ENCODE measurements at regions not wholly inside any gene's neighbourhood (a gene's known extent, or its start where the extent isn't known, plus 50 kb on each side); places are given as distances from the start of the nearest gene placed in this dataset.

DNA sequence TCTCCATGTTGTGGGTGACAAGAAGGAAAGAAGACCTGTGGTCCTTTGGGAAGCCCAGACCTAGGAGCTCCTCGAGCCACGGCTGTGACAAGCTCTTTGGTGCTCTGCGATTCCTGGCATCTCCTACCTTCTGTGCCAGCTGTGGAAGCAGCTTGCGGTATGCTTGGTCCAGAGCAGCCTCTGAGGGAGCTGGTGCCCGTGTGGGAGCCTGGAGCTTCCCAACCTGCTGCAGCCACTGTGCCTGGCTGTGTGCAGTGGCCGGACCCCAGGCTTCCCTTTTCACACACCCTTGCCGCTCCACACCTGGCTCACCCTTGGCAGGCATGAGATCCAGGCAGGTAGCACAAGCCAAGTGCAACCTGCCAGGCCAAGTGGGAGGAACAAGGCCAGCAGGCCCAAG lies 1328.6 kb upstream of the SLC39A10 start:
- DNase-seq, result no peak
- POLR2A ChIA-PET (ENCODE audit: unreplicated experiment), result no interaction called here
- CTCF ChIA-PET, result no interaction called here

DNA sequence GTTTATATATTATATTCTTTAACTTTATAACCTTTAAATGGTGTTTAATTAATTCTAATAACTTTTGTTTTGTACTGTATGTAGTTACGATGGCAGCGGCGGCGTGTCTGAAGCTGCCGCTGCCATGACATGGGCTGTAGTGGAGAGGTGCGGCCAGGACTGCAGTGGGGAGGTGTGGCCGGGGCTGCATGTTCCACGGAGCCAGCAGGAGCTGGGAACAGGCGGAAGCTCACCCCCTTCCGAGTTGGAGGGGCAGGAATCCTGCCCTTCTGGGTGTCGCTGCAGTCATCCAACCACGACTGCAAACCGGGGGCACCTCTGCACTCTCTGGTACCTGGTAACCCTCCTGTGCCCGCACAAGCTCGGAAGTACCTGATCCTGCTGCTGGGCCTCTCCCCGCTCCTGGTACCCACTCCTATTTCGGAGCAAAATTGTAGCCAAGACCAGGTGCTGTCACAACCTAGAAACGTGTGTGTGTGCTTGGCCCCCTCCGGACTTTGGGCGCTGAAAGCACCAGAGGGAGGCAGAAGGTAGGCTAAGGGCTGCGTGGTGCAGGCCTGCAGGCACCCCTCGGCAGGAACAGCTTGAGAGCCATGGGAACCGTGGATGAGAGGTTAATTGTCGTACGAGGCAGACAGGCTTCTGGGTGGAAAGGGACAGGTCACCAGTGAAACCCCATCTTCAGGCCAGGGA lies 1329.7 kb upstream of the SLC39A10 start:
- no peak for DNase-seq
- ChIA-PET POLR2A (ENCODE audit: unreplicated experiment) (no interaction called here), CTCF (no interaction called here)
- H3K79me2 ChIP-seq (ENCODE audit: low read depth), result no peaks in the 10 kb centered on the region
- H2AFZ ChIP-seq, result no peak overlapping the region
- H3K9me2 ChIP-seq (ENCODE audit: insufficient read depth), result no peaks in the 10 kb centered on the region
- no peaks in the 10 kb centered on the region for H3F3A ChIP-seq (ENCODE audit: insufficient read depth, low read depth)
- H3K9me3 ChIP-seq (ENCODE audit: insufficient read depth, low read depth), result no peaks in the 10 kb centered on the region
- H4K20me1 ChIP-seq (ENCODE audit: insufficient read depth), result no peaks in the 10 kb centered on the region
- H3K4me1 ChIP-seq (replicated peaks; ENCODE audit: insufficient read depth), result no peaks in the 10 kb centered on the region
- no TSS peak for BruUV-seq (replicated peaks)
- no peak overlapping the region for H3K4me2 ChIP-seq
- H3K36me3 ChIP-seq (ENCODE audit: low read depth), result no peaks in the 10 kb centered on the region
- intact Hi-C loops (cut with micrococcal nuclease; ENCODE audit: unreplicated experiment), result no loop called here
- no peak overlapping the region for H3K27ac ChIP-seq
- no peak overlapping the region for H3K4me3 ChIP-seq
- no peak for TF ChIP-seq EZH2 (IDR thresholded peaks at IDR 0.05; ENCODE audit: low read depth)
- TF ChIP-seq, protein P1, sequence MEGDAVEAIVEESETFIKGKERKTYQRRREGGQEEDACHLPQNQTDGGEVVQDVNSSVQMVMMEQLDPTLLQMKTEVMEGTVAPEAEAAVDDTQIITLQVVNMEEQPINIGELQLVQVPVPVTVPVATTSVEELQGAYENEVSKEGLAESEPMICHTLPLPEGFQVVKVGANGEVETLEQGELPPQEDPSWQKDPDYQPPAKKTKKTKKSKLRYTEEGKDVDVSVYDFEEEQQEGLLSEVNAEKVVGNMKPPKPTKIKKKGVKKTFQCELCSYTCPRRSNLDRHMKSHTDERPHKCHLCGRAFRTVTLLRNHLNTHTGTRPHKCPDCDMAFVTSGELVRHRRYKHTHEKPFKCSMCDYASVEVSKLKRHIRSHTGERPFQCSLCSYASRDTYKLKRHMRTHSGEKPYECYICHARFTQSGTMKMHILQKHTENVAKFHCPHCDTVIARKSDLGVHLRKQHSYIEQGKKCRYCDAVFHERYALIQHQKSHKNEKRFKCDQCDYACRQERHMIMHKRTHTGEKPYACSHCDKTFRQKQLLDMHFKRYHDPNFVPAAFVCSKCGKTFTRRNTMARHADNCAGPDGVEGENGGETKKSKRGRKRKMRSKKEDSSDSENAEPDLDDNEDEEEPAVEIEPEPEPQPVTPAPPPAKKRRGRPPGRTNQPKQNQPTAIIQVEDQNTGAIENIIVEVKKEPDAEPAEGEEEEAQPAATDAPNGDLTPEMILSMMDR (conservative IDR thresholded peaks at IDR 0.05), result no peak
- no peaks in the 10 kb centered on the region for H3K27me3 ChIP-seq (ENCODE audit: insufficient read depth, low read depth)

More for the DNA sequence above, 1328.6 kb upstream of the SLC39A10 start:
- Histone ChIP-seq H3K27ac (no peak overlapping the region), H3K27me3 (ENCODE audit: insufficient read depth, low read depth) (no peaks in the 10 kb centered on the region), H3K4me2 (no peak overlapping the region), H4K20me1 (ENCODE audit: insufficient read depth) (no peaks in the 10 kb centered on the region), H3K36me3 (ENCODE audit: low read depth) (no peaks in the 10 kb centered on the region), H3K4me1 (replicated peaks; ENCODE audit: insufficient read depth) (no peaks in the 10 kb centered on the region), H3K79me2 (ENCODE audit: low read depth) (no peaks in the 10 kb centered on the region), H3F3A (ENCODE audit: insufficient read depth, low read depth) (no peaks in the 10 kb centered on the region), H3K4me3 (no peak overlapping the region), H2AFZ (no peak overlapping the region), H3K9me3 (ENCODE audit: insufficient read depth, low read depth) (no peaks in the 10 kb centered on the region), H3K9me2 (ENCODE audit: insufficient read depth) (no peaks in the 10 kb centered on the region)
- intact Hi-C loops (cut with micrococcal nuclease; ENCODE audit: unreplicated experiment), result no loop called here
- no TSS peak for BruUV-seq (replicated peaks)
- TF ChIP-seq, protein P1 (conservative IDR thresholded peaks at IDR 0.05), result no peak
- no peak for TF ChIP-seq EZH2 (IDR thresholded peaks at IDR 0.05; ENCODE audit: low read depth)

DNA sequence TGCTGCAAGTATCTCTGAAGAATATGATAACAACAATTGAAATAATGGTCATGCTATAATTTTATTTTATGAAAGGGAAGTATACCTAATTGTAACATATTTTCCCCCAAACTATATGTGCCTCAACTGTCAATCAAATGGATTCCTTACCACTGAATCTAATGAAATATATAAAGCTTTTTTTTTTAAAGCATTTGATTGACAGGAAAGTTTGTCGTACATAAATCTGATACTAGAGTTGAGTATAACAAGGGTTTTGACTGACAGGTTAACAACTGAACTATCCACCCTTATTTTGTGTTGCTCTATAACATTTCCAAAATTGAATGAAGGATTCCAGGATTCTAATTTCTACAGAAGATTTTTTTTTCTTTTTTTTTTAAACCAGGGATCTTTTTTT lies 1333.3 kb upstream of the SLC39A10 start:
- ChIA-PET CTCF (no interaction called here), POLR2A (ENCODE audit: unreplicated experiment) (interaction anchor here (0.6 kb wide), 1 partner anchor 9 kb away, joined by 3 read pairs; no protein-coding TSS in a partner anchor)
- DNase-seq, result no peak
- Histone ChIP-seq H3K4me1 (replicated peaks; ENCODE audit: insufficient read depth) (no peaks in the 10 kb centered on the region), H3K27ac (no peak overlapping the region), H3F3A (ENCODE audit: insufficient read depth, low read depth) (no peaks in the 10 kb centered on the region), H3K4me2 (no peak overlapping the region), H4K20me1 (ENCODE audit: insufficient read depth) (no peaks in the 10 kb centered on the region), H3K79me2 (ENCODE audit: low read depth) (no peaks in the 10 kb centered on the region), H3K9me3 (ENCODE audit: insufficient read depth, low read depth) (no peaks in the 10 kb centered on the region), H3K27me3 (ENCODE audit: insufficient read depth, low read depth) (no peaks in the 10 kb centered on the region), H3K9me2 (ENCODE audit: insufficient read depth) (no peaks in the 10 kb centered on the region), H3K4me3 (no peak overlapping the region), H2AFZ (no peak overlapping the region), H3K36me3 (ENCODE audit: low read depth) (no peaks in the 10 kb centered on the region)
- TF ChIP-seq, protein P1 (conservative IDR thresholded peaks at IDR 0.05), result no peak
- no peak for TF ChIP-seq EZH2 (IDR thresholded peaks at IDR 0.05; ENCODE audit: low read depth)
- intact Hi-C loops (cut with micrococcal nuclease; ENCODE audit: unreplicated experiment), result no loop called here
- BruUV-seq (replicated peaks), result no TSS peak

Data from PC-9 (cell line).